Neural cell (in vitro differentiated cells): ENCODE measurements at regions not wholly inside any gene's neighbourhood (a gene's known extent, or its start where the extent isn't known, plus 50 kb on each side); places are given as distances from the start of the nearest gene placed in this dataset.

ENCODE experiments used
- EP300 ChIP-seq: fragments of 450-650 bp; conservative IDR thresholded peaks from 2 replicates; pipeline ENCODE4 v1.6.1; 2014; ENCODE audit warnings: antibody characterized with exemption, mild to moderate bottlenecking, moderate library complexity; ENCODE audit not compliant: poor library complexity, severe bottlenecking
- EZH2 ChIP-seq: fragments of 200-600, 300-800 bp; shearing (Covaris generic), sonication (generic); IDR thresholded peaks from 2 replicates; pipeline ENCODE4 v1.6.1; 2014; ENCODE audit warnings: antibody characterized with exemption, low read length, borderline replicate concordance, mild to moderate bottlenecking; ENCODE audit not compliant: insufficient read depth, poor library complexity, severe bottlenecking
- MXI1 ChIP-seq: fragments of 450-650 bp; conservative IDR thresholded peaks from 2 replicates; pipeline ENCODE4 v1.6.1; 2014; ENCODE audit warnings: antibody characterized with exemption, mild to moderate bottlenecking; ENCODE audit not compliant: poor library complexity, severe bottlenecking
- POLR2AphosphoS5 ChIP-seq: IDR thresholded peaks from 2 replicates; pipeline ENCODE4 v1.6.1; 2012
- RAD21 ChIP-seq: fragments of 450-650 bp; conservative IDR thresholded peaks from 2 replicates; pipeline ENCODE4 v1.6.1; 2014; ENCODE audit warnings: antibody characterized with exemption, mild to moderate bottlenecking, moderate library complexity
- SMC3 ChIP-seq: fragments of 450-650 bp; conservative IDR thresholded peaks from 2 replicates; pipeline ENCODE4 v1.6.1; 2014; ENCODE audit warnings: antibody characterized with exemption, mild to moderate bottlenecking, moderate library complexity; ENCODE audit not compliant: poor library complexity
- TAF1 ChIP-seq: IDR thresholded peaks from 2 replicates; pipeline ENCODE4 v1.6.1; 2012; ENCODE audit warnings: low read depth
- TF ChIP-seq, protein P1 (sequence below): IDR thresholded peaks from 2 replicates; pipeline ENCODE4 v1.6.1; 2012; ENCODE audit warnings: borderline replicate concordance
- TF ChIP-seq, protein P2 (sequence below): fragments of 450-650 bp; IDR thresholded peaks from 2 replicates; pipeline ENCODE4 v1.5.1; 2014; ENCODE audit warnings: antibody characterized with exemption, mild to moderate bottlenecking, moderate library complexity; ENCODE audit not compliant: poor library complexity, severe bottlenecking

DNA sequence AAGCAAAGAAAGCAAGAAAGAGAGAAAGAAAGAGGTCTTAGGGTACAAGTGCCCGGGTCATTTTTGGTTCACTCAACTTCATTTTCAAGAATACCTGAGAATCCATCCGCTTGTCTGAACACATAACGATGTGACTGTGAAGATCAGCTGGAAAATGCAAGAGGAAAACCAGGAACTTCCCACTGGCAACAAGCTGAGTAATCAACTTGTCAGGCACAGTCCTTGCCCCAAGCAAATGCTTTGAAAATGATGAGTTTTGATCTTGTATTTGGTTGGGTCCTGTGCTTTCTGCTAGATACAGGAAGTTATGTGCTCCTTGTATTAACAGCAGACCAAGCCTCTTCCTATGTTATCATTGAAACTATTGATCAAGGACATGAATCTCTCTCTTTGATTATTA lies 239.1 kb downstream of the ASMT start:
- TF ChIP-seq, protein P1, sequence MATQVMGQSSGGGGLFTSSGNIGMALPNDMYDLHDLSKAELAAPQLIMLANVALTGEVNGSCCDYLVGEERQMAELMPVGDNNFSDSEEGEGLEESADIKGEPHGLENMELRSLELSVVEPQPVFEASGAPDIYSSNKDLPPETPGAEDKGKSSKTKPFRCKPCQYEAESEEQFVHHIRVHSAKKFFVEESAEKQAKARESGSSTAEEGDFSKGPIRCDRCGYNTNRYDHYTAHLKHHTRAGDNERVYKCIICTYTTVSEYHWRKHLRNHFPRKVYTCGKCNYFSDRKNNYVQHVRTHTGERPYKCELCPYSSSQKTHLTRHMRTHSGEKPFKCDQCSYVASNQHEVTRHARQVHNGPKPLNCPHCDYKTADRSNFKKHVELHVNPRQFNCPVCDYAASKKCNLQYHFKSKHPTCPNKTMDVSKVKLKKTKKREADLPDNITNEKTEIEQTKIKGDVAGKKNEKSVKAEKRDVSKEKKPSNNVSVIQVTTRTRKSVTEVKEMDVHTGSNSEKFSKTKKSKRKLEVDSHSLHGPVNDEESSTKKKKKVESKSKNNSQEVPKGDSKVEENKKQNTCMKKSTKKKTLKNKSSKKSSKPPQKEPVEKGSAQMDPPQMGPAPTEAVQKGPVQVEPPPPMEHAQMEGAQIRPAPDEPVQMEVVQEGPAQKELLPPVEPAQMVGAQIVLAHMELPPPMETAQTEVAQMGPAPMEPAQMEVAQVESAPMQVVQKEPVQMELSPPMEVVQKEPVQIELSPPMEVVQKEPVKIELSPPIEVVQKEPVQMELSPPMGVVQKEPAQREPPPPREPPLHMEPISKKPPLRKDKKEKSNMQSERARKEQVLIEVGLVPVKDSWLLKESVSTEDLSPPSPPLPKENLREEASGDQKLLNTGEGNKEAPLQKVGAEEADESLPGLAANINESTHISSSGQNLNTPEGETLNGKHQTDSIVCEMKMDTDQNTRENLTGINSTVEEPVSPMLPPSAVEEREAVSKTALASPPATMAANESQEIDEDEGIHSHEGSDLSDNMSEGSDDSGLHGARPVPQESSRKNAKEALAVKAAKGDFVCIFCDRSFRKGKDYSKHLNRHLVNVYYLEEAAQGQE = no peak
- TF ChIP-seq, protein P2, sequence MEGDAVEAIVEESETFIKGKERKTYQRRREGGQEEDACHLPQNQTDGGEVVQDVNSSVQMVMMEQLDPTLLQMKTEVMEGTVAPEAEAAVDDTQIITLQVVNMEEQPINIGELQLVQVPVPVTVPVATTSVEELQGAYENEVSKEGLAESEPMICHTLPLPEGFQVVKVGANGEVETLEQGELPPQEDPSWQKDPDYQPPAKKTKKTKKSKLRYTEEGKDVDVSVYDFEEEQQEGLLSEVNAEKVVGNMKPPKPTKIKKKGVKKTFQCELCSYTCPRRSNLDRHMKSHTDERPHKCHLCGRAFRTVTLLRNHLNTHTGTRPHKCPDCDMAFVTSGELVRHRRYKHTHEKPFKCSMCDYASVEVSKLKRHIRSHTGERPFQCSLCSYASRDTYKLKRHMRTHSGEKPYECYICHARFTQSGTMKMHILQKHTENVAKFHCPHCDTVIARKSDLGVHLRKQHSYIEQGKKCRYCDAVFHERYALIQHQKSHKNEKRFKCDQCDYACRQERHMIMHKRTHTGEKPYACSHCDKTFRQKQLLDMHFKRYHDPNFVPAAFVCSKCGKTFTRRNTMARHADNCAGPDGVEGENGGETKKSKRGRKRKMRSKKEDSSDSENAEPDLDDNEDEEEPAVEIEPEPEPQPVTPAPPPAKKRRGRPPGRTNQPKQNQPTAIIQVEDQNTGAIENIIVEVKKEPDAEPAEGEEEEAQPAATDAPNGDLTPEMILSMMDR = no peak
- no peak for TF ChIP-seq EP300
- TF ChIP-seq EZH2 = no peak
- no peak for TF ChIP-seq RAD21
- no peak for TF ChIP-seq SMC3
- TF ChIP-seq POLR2AphosphoS5 = no peak
- TF ChIP-seq TAF1 = no peak
- TF ChIP-seq MXI1 = no peak
